CD4-positive, alpha-beta T cell treated with Interferon gamma for 1 hour (primary cell): ENCODE measurements at regions not wholly inside any gene's neighbourhood (a gene's known extent, or its start where the extent isn't known, plus 50 kb on each side); places are given as distances from the start of the nearest gene placed in this dataset.

Source experiments
- DNase-seq: peaks from one replicate; pipeline ENCODE4 v3.0.0-alpha.2; 2020

- DNase-seq, result no peak
These were observed 497.8 kb downstream of the HS3ST4 start for GRCh38 chr16:26189536-26189935.

GRCh38 chr16:26194526-26194925, 502.8 kb downstream of the HS3ST4 start:
- DNase-seq, result no peak

- no peak for DNase-seq
These were observed 503.5 kb downstream of the HS3ST4 start for GRCh38 chr16:26195225-26195624.

- no peak for DNase-seq
These were observed 504.6 kb downstream of the HS3ST4 start for GRCh38 chr16:26196310-26196709.

DNA sequence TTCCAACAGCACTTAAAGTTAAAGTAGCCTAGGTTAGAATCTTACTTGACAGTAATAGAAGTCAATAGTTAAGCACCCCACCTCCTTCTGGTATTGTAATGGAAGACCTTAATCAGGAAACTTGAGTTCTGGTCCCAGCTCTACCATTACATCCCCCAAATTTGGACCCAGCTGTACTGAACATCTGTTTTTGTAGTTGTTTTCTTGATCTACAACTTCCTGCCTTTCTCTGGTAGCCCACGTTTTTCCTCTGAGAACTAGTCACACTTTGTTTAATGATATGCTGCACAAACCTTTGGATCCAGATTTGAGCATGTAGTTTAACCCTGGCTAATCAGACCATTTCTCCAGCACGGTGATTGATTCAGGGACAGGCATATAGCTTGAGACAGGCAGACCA, 505.0 kb downstream of the HS3ST4 start:
- DNase-seq, result no peak

DNA sequence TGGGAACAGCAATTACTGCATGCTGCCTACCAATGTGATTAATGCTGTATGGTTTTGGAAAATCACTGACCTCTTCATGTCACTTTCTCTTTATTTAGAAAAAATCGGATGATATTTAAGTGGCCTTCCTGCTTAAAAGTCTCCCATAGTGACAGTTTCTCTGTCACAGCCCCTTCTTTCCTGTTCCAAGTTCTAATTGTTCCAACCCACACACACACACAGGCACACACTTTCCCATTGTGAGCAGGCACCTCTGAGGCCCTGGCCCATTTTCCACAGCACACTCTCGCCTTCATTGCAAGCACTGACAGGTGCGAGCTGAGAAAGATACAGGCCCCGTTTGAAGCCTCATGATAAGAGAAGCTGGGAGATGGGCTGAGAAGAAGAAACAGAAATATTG, 505.9 kb downstream of the HS3ST4 start:
- DNase-seq, result no peak

DNA sequence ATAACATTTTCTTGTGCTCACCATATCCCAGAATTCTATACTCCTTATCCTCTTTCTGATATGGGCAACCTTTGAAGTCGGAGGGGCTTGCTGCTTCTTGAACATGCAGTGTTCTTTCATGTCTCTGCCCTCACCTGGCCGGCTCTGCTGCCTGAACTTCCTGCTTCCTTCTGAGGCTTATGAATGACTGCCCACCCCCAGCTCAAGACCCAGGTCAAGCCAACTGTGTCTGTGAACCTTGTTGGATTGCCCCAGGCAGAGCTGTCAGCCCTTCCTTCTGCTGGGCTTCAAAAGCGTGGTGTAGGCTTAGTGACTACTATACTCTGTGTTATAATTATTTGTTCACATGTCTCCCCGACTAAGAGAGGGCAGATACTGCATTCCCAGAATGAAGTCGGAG, 506.5 kb downstream of the HS3ST4 start:
- DNase-seq, result no peak

- DNase-seq, result no peak
These were observed 512.4 kb downstream of the HS3ST4 start for GRCh38 chr16:26204138-26204537.

DNA sequence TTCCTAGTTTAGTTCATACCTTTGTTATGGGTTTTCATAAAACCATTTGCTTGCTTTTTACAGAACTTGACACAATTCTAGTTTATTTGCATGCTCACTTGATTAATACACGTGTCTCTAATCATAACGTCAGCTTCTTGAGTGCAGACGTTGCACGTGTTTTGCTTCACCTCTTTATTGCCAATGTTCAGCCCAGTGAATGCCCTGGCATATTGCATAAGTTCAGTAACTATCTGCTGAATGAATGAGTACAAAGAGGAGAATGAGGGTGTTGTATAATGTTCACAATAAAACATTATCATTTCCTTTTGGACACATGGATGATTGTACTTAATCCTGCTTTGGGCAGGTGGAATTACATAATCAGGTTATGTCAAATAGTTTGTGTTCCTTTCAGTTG, 519.8 kb downstream of the HS3ST4 start:
- no peak for DNase-seq

GRCh38 chr16:26212599-26212998, 520.8 kb downstream of the HS3ST4 start:
- DNase-seq, result no peak

GRCh38 chr16:26214581-26215174, 522.9 kb downstream of the HS3ST4 start:
- DNase-seq, result no peak

- DNase-seq, result no peak
These were observed 529.1 kb downstream of the HS3ST4 start for GRCh38 chr16:26220894-26221293.

- DNase-seq, result no peak
These were observed 539.9 kb downstream of the HS3ST4 start for GRCh38 chr16:26231647-26232046.

DNA sequence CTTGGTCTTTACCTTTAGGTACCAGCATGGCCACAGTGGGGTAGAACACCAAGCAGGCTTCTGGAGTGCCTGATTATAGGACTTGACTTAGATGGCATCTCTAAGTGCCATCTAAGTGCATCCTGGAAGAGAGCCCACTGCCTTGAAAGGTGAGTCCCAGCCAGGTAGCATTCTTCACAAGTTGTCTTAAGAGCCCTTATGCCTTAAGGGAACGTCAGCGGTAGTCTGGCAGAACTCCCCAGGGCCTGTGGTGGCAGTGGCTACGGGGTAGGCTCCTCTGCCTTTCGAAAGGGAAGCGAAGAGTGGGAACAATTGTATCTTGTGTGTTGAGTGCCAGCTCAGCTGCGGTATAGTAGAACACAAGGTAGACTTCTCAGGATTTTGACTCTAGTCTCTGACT, 549.0 kb downstream of the HS3ST4 start:
- DNase-seq, result no peak

DNA sequence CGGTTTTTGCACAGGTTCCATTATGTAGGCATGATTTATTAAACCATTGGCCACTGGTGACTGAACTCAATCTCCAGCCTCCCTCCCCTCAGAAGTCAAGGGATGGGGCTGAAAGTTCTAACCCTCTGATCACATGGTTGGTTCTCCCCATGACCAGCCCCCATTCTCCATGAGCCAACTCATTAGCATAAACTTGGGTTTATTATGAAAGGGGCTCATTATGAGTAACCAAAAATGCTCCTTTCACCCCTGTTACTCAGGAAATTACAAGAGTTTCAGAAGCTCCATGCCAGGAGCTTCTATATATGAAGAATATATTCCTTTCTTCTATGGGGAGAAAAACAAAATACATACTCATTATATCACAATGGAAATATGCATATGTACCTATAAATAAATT, 555.3 kb downstream of the HS3ST4 start:
- no peak for DNase-seq

- no peak for DNase-seq
These were observed 560.8 kb downstream of the HS3ST4 start for GRCh38 chr16:26252598-26252997.

DNA sequence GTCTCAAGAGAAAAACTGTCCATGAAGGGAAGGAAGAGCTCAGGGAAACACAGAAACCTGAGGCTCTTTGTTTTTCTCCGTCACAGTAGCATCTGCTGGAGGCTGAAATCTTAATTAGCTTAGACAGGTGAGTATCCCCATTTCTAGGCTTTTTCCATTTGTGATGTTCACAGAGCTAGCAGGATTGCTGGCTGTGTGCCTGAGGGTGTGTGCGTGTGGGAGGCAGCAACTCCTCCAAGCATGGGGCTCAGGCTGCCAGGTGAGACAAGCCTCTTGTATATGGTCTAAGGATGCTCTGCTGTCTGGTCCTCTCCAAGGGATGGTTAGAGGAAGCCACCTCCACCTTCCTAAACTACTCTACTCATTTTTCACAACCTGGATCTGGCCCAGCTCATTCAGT, 569.9 kb downstream of the HS3ST4 start:
- no peak for DNase-seq

DNA sequence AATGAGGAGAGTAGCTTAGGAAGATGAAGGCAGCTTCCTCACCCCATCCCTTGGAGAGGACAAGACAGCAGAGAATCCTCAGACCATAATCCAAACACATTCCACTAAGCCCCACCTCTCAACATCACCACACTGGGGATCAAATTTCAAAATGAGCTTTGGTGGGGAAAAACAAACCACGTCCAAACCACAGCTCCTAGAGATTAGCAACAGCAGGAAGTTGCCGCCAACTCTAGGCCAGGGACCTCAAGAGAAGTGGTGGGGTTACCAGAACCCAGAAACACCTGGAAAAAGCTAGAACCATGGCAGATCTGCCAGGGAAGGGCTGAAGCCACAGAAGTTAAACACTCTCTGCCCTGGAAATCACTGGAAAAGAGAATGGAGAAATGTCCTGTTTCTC, 571.6 kb downstream of the HS3ST4 start:
- no peak for DNase-seq

GRCh38 chr16:26267641-26268040, 575.9 kb downstream of the HS3ST4 start:
- DNase-seq, result no peak

DNA sequence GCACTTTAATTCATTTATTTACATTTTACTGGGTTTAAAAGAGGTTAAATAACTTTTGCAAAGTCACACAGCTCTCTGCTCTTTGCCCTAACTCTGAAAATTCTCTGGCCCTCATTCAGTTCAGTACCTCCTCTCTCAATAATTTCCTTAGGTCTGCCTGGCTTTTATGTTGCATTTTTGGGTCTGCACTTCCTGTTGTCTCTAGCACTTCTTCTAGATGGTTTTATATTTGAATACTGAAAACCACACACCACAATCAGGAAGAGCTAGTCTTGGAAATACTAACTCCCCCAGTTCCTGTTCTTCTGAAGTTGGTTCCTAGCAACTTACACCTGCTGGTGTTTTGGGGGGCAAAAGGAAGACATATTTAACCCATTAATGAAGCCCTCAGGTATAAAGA, 577.9 kb downstream of the HS3ST4 start:
- DNase-seq, result no peak

DNA sequence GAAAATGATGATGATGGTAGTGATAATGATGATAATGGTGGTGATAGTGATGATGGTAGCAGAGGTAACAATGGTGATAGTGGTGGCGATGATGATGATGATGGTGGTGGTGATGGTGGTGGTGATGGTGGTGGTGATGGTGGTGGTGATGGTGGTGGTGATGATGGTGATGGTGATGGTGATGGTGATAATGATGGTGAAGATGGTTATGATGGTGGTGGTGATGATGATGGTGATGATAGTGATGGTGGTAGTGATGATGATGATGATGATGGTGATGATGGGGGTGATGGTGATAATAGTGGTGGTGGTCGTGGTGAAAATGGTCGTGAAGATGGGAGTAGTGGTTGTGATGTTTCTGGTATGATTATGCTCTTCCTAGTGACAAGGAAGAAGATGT, 581.8 kb downstream of the HS3ST4 start:
- DNase-seq, result no peak

- no peak for DNase-seq
These were observed 583.3 kb downstream of the HS3ST4 start for GRCh38 chr16:26275021-26275590.

- no peak for DNase-seq
These were observed 584.5 kb downstream of the HS3ST4 start for GRCh38 chr16:26276289-26276688.

DNA sequence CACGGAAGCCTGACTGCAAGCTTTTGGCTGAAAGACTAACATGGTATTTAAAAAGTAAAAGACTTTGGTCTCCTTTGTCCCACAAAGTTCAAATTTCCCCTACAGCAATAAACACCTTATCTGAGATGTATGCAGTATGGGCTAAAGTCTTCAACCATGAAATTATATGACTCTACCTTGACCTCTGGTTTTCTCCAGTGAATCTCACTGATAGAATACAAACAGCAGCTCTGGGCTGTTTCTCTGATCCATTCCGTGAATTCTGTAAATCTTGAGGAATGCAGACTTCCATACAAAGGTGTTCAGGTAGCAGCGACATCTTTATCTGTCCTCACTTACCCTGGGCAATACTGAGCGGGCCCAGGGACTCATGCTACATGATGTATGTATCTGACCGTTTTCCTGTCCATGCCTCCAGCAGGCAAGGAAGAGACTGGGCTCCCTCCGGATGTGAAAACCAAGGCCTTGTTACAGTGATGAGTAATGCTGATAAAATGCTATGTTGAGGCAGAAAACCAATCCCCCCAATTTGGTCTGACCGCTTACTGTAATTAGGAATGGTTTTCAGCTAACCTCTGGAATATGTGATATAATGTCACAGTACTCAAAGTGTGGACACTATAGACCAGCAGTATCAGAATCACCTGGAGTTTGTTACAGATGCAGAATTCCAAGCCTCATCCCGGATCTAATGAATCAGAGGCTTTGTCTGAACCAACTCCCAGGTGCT, 589.8 kb downstream of the HS3ST4 start:
- no peak for DNase-seq
